ENCODE measurements at regions not wholly inside any gene's neighbourhood (a gene's known extent, or its start where the extent isn't known, plus 50 kb on each side); places are given as distances from the start of the nearest gene placed in this dataset.
"Not testable (repeated sequence)": the region's sequence is repeated elsewhere in the genome, so short reads cannot be mapped to it uniquely, and the experiment has no call there.

DNA sequence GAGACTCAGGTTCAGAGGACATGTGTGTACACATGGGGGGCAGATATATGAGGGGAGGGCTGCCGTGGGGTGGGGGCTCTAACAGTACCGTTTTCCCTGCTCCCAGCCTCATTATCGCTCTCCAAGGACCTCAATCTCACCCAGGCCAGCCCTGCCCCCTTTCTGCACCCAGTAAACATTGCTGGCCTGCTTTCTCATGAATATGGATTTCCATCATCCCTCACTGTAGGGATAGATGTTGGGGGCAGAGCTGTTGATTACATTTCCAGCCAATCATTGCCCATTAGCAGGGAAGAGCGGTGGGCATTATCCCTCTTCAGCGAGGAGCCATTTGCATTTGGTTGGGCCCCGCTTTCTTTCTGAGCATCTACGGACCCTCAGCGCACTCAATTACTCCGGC, 273.8 kb downstream of the RPS6KC1 start:
- no peak for DNase-seq
- H3K27me3 Mint-ChIP-seq = no peaks in the 10 kb centered on the region
- peaks cover 3% of the 10 kb centered on the region for H3K4me1 Mint-ChIP-seq
- H3K4me3 Mint-ChIP-seq = no peak overlapping the region
- no peak overlapping the region for H3K27ac Mint-ChIP-seq
- no peaks in the 10 kb centered on the region for H3K36me3 Mint-ChIP-seq
- H3K9me3 Mint-ChIP-seq = no peaks in the 10 kb centered on the region

GRCh38 chr1:213325482-213325881, 274.4 kb downstream of the RPS6KC1 start:
- Mint-ChIP-seq H3K27me3 (no peaks in the 10 kb centered on the region), H3K4me1 (peaks cover 3% of the 10 kb centered on the region), H3K9me3 (no peaks in the 10 kb centered on the region), H3K4me3 (no peak overlapping the region), H3K27ac (no peak overlapping the region), H3K36me3 (no peaks in the 10 kb centered on the region)
- no peak for DNase-seq

DNA sequence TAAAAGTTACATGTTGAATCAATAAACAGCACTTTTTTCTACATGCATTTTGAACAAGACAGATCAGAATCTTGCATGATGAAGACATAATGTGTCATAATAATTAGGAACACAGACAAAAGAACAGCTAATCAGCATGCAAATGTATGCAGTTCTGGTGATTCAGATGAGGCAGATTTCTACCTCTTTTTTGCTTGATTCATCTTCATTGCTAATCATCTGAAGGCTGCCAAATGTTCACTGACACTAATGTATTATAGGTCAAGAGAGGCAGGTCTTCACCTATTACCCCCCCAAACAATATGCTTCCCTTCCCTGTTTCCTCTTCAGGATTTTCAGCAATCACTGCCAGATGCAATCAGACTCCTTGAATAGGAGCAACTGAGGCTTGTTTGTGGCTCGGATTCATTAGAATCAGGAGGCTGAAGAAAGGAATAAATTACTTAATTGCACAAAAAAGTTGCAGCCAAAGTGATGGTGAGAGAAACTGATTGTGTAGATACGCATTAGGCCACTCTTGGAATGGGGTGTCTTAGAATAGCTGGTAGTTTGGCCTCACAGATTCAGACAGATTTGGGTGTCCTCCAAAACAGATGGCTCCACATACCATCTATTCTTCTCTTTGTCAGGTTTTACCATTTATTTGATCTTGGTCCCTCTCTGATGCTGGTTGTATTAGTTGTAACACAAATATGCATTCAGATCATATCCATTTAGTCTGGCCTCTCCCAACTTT, 275.4 kb downstream of the RPS6KC1 start:
- Mint-ChIP-seq H3K9me3 (no peaks in the 10 kb centered on the region), H3K4me3 (no peak overlapping the region), H3K4me1 (peaks cover 3% of the 10 kb centered on the region), H3K36me3 (no peaks in the 10 kb centered on the region), H3K27me3 (no peaks in the 10 kb centered on the region), H3K27ac (no peak overlapping the region)
- no peak for DNase-seq

GRCh38 chr1:213327017-213327667, 276.1 kb downstream of the RPS6KC1 start:
- H3K36me3 Mint-ChIP-seq = no peaks in the 10 kb centered on the region
- peaks cover 3% of the 10 kb centered on the region for H3K4me1 Mint-ChIP-seq
- no peak overlapping the region for H3K4me3 Mint-ChIP-seq
- H3K27ac Mint-ChIP-seq = no peak overlapping the region
- no peaks in the 10 kb centered on the region for H3K9me3 Mint-ChIP-seq
- H3K27me3 Mint-ChIP-seq = no peaks in the 10 kb centered on the region
- DNase-seq = no peak

GRCh38 chr1:213329406-213330008, 278.5 kb downstream of the RPS6KC1 start:
- no peak for DNase-seq
- no peak overlapping the region for H3K4me3 Mint-ChIP-seq
- H3K27me3 Mint-ChIP-seq = no peaks in the 10 kb centered on the region
- peaks cover 3% of the 10 kb centered on the region for H3K4me1 Mint-ChIP-seq
- H3K36me3 Mint-ChIP-seq = no peaks in the 10 kb centered on the region
- no peaks in the 10 kb centered on the region for H3K9me3 Mint-ChIP-seq
- H3K27ac Mint-ChIP-seq = no peak overlapping the region

DNA sequence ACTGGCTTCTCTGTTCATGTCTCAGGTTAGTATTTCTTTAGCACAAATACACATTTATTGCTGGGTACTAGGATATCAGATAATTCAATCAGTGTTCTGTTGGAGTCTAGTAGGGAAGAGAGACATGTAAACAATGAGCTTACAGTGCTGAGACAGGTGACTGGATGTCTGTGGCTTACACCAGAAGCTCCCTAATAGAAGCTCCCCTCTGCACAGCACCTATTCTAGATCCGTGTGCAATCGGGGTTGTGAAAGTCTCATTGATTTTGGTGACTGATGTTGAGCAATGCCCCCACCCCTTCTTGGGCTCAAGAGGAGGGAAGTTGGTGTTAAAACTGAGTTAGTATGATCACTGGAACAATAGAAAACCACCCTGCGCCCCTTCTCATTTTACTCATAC, 279.2 kb downstream of the RPS6KC1 start:
- H3K4me3 Mint-ChIP-seq = no peak overlapping the region
- no peaks in the 10 kb centered on the region for H3K36me3 Mint-ChIP-seq
- H3K27me3 Mint-ChIP-seq = no peaks in the 10 kb centered on the region
- H3K4me1 Mint-ChIP-seq = peaks cover 3% of the 10 kb centered on the region
- H3K9me3 Mint-ChIP-seq = no peaks in the 10 kb centered on the region
- no peak overlapping the region for H3K27ac Mint-ChIP-seq
- no peak for DNase-seq

- H3K36me3 Mint-ChIP-seq = no peaks in the 10 kb centered on the region
- H3K27ac Mint-ChIP-seq = no peak overlapping the region
- peaks cover 3% of the 10 kb centered on the region for H3K4me1 Mint-ChIP-seq
- H3K9me3 Mint-ChIP-seq = no peaks in the 10 kb centered on the region
- no peak overlapping the region for H3K4me3 Mint-ChIP-seq
- H3K27me3 Mint-ChIP-seq = no peaks in the 10 kb centered on the region
- no peak for DNase-seq
Measured at GRCh38 chr1:213331631-213332175, 280.7 kb downstream of the RPS6KC1 start.

DNA sequence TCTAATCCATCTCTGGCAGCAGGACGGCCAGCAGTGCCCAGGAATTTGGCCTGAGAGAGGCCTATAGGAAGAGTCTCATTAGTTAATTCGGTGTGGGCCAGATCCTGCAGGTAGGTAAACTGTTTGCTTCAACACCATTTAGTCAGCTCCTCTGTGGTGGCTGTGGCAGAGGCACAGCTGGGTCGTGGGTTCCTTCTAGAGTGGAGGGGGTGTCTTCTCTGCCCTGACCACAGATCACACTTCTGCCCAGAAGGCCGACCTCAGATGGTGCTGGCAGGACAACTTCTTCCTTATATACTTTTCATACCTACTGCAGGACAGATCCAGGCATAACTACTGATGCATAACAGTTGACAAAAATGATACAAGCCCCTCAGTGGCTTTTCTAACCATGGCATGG, 281.4 kb downstream of the RPS6KC1 start:
- Mint-ChIP-seq H3K27me3 (no peaks in the 10 kb centered on the region), H3K36me3 (no peaks in the 10 kb centered on the region), H3K9me3 (no peaks in the 10 kb centered on the region), H3K4me1 (no peaks in the 10 kb centered on the region), H3K4me3 (no peak overlapping the region), H3K27ac (no peak overlapping the region)
- DNase-seq = no peak

DNA sequence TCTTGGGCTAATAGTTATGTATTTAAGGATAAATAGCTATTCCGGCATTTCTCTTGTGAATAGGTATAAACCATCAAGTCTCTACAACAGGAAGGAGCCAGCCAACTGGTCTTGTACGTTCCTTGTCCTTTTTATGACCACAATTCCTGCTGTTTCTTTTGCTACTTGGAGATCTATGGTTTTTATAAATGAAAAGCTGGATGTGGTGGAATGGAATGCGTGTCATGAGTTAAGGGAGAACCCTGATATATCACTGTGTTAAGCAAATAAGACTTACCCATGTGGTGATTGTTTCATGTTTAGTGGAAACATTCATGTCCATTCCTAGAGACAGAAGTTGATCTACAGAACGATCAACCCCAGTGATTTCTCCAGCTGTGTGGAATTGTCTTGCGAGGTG, 282.1 kb downstream of the RPS6KC1 start:
- Mint-ChIP-seq H3K36me3 (no peaks in the 10 kb centered on the region), H3K4me1 (no peaks in the 10 kb centered on the region), H3K27ac (no peak overlapping the region), H3K4me3 (no peak overlapping the region), H3K27me3 (no peaks in the 10 kb centered on the region), H3K9me3 (no peaks in the 10 kb centered on the region)
- DNase-seq = no peak

DNA sequence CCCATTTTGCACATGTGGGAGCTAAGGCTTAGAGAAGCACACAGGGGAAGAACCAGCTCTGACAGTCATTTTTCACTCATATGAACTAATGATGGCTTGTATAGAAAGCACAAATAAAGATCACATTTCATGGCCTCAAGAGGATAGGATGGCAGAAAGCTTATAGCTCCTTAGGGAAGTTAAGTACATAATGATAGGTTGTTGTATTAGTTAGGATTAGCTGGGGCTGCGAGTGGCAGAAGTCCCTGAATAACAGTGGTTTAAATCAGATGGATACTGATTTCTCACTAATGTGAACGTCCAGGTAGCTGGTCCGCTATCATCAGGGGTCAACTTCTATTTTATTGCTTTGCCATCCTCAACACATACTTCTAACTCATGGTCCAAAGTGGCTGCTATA, 284.0 kb downstream of the RPS6KC1 start:
- Mint-ChIP-seq H3K27ac (no peak overlapping the region), H3K4me3 (no peak overlapping the region), H3K9me3 (no peaks in the 10 kb centered on the region), H3K4me1 (no peaks in the 10 kb centered on the region), H3K36me3 (no peaks in the 10 kb centered on the region), H3K27me3 (no peaks in the 10 kb centered on the region)
- no peak for DNase-seq

DNA sequence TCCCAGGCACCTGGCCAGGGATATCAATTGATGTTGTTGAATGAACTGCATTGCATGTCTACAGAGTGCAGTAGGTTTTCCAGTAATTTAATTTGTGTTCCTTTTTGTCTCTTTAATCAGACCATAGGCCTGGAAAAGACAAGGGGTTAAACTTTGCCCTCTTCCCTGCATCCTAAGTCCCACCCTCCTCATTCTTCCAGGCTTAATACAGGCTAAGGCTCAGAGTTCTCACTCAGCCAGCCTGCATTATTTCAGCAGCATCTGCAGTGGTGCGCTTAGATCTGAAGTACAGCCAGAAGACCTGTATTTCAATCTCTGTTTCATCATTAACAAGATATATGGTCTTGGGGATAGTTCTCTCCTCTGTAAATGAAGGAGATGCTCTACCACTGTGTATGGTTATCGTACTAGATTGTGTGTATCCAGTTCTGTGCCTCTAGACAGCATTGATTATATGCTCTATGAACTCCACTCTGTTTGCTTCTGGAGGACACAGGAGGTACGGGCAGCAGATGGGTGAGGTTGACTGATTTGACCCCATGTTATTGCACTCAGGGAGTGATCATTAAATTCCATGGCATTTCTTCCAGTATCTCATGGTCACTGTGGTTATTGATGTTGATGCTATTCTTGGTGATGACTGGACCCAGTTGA, 286.1 kb downstream of the RPS6KC1 start:
- Mint-ChIP-seq H3K9me3 (no peaks in the 10 kb centered on the region), H3K27ac (no peak overlapping the region), H3K4me3 (no peak overlapping the region), H3K4me1 (no peaks in the 10 kb centered on the region), H3K27me3 (no peaks in the 10 kb centered on the region), H3K36me3 (no peaks in the 10 kb centered on the region)
- no peak for DNase-seq

- Mint-ChIP-seq H3K27me3 (no peaks in the 10 kb centered on the region), H3K27ac (no peak overlapping the region), H3K9me3 (no peaks in the 10 kb centered on the region), H3K36me3 (no peaks in the 10 kb centered on the region), H3K4me3 (no peak overlapping the region), H3K4me1 (no peaks in the 10 kb centered on the region)
- no peak for DNase-seq
Measured at GRCh38 chr1:213340593-213340992, 289.6 kb downstream of the RPS6KC1 start.

DNA sequence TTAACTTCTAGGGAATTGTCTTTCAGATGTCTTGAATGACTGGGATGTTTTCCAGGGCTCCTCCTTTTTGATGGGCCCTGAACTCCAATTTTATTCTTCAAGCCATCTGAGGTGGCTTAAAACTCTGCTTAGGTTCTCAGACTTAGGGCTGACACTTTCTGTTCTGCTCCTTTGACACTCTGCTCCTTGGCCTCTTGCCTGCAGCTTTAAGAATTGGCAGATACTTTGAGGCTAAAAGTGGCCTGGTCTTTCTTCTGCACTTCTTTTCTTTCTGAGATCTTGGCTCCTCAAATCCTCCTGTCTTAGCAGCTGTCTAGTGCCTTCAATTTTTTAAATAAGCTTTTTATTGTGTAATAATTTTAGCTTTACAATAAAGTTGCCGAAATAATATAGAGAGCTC, 294.6 kb downstream of the RPS6KC1 start:
- no peaks in the 10 kb centered on the region for H3K4me1 Mint-ChIP-seq
- H3K27me3 Mint-ChIP-seq = peaks cover 12% of the 10 kb centered on the region
- H3K27ac Mint-ChIP-seq = no peak overlapping the region
- H3K36me3 Mint-ChIP-seq = no peaks in the 10 kb centered on the region
- H3K4me3 Mint-ChIP-seq = no peak overlapping the region
- H3K9me3 Mint-ChIP-seq = no peaks in the 10 kb centered on the region
- DNase-seq = no peak

DNA sequence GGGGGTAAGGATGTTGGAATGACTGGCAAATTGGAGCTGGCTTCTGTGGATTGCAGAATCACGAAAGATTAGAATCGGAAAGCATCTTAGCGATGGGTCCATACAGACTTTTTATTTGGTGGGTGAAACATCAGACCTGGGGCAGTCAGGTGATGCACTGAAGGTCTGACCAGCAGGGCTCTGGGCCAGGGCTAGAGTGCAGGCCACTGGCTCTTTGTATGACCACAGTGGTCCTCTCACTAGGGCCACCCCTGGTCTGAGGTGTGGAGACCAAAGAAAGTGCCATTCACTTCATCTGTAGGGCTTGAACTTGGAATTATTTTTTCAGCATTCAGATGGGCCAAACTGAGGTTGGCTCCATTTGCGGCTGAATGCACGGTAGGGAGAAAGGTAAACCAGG, 306.4 kb downstream of the RPS6KC1 start:
- no peaks in the 10 kb centered on the region for H3K9me3 Mint-ChIP-seq
- H3K4me1 Mint-ChIP-seq = no peaks in the 10 kb centered on the region
- DNase-seq = no peak
- no peak overlapping the region for H3K27ac Mint-ChIP-seq
- H3K4me3 Mint-ChIP-seq = no peak overlapping the region
- H3K27me3 Mint-ChIP-seq = peaks cover under 1% of the 10 kb centered on the region
- H3K36me3 Mint-ChIP-seq = no peaks in the 10 kb centered on the region

DNA sequence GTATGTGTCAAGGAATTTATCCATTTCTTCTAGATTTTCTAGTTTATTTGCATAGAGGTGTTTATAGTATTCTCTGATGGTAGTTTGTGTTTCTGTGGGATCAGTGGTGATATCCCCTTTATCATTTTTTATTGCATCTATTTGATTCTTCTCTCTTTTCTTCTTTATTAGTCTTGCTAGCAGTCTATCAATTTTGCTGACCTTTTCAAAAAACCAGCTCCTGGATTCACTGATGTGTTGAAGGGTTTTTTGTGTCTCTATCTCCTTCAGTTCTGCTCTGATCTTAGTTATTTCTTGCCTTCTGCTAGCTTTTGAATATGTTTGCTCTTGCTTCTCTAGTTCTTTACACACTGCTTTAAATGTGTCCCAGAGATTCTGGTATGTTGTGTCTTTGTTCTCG, 307.3 kb downstream of the RPS6KC1 start:
- not testable (repeated sequence) for H3K36me3 Mint-ChIP-seq, H3K27ac Mint-ChIP-seq, H3K4me1 Mint-ChIP-seq, H3K9me3 Mint-ChIP-seq, H3K4me3 Mint-ChIP-seq, H3K27me3 Mint-ChIP-seq, DNase-seq

Measured in activated naive CD8-positive, alpha-beta T cell treated with anti-CD3 and anti-CD28 coated beads for 36 hours (primary cell).